ENCODE measurements at regions not wholly inside any gene's neighbourhood (a gene's known extent, or its start where the extent isn't known, plus 50 kb on each side); places are given as distances from the start of the nearest gene placed in this dataset.

GRCh38 chr6:86500035-86500434 lies 437.3 kb upstream of the HTR1E start:
- TF ChIP-seq CTCF (IDR thresholded peaks at IDR 0.05; ENCODE audit: insufficient read depth, low read length) = no peak
- TF ChIP-seq SPI1 (IDR thresholded peaks at IDR 0.05; ENCODE audit: borderline replicate concordance, low read depth) = no peak
